ENCODE measurements at regions not wholly inside any gene's neighbourhood (a gene's known extent, or its start where the extent isn't known, plus 50 kb on each side); places are given as distances from the start of the nearest gene placed in this dataset.

DNA sequence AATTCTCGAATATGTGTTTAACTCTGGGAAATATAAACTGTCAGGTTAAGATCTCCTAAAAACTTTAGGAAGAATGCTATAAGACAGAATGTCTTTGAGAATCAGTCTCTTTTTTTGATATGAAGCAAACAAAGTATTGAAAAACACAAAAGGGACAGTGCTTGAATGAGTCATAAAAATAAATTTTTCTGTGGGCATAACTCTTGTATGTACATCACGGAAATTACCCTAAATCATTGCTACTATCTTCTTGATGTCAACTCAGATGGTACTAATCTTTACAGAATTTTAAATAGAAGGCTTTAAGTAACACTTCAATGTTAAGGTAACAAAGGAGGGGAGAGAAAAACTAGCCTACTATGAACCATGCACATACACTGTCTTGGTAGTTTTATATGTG is 244.0 kb upstream of the AMIGO2 start:
- H3K9me3 ChIP-seq (ENCODE audit: low read length): no peaks in the 10 kb centered on the region
- H3K4me1 ChIP-seq (ENCODE audit: insufficient read depth, low read length): no peaks in the 10 kb centered on the region
- POLR2A ChIA-PET: no interaction called here
- no peaks in the 10 kb centered on the region for H3K27me3 ChIP-seq (ENCODE audit: control insufficient read depth in 1 of 2, insufficient read depth in 2 of 2, low read length in 2 of 2)
- WGBS (ENCODE audit: low lambda C conversion rate): 5% methylated on average over 2 of the region's 2 CpGs
- no TSS peak for BruUV-seq (replicated peaks)
- no peak for FAIRE-seq
- no peak for TF ChIP-seq RCOR2 (CRISPR knock-in tag; IDR thresholded peaks at IDR 0.05)
- TF ChIP-seq SPEN (CRISPR knock-in tag; IDR thresholded peaks at IDR 0.05; ENCODE audit: low read depth): no peak
- TF ChIP-seq GTF3A (CRISPR knock-in tag; conservative IDR thresholded peaks at IDR 0.05): no peak
- no peak for TF ChIP-seq ZNF558 (CRISPR knock-in tag; IDR thresholded peaks at IDR 0.05; ENCODE audit: borderline replicate concordance)
- TF ChIP-seq, protein P1, sequence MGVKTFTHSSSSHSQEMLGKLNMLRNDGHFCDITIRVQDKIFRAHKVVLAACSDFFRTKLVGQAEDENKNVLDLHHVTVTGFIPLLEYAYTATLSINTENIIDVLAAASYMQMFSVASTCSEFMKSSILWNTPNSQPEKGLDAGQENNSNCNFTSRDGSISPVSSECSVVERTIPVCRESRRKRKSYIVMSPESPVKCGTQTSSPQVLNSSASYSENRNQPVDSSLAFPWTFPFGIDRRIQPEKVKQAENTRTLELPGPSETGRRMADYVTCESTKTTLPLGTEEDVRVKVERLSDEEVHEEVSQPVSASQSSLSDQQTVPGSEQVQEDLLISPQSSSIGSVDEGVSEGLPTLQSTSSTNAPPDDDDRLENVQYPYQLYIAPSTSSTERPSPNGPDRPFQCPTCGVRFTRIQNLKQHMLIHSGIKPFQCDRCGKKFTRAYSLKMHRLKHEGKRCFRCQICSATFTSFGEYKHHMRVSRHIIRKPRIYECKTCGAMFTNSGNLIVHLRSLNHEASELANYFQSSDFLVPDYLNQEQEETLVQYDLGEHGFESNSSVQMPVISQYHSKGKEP (CRISPR knock-in tag; IDR thresholded peaks at IDR 0.05): no peak
- no peak for TF ChIP-seq ZNF260 (CRISPR knock-in tag; IDR thresholded peaks at IDR 0.05; ENCODE audit: borderline replicate concordance, low read depth)
- TF ChIP-seq PHF5A (CRISPR knock-in tag; IDR thresholded peaks at IDR 0.05; ENCODE audit: low read depth, unreplicated experiment): no peak
- TF ChIP-seq, protein P2, sequence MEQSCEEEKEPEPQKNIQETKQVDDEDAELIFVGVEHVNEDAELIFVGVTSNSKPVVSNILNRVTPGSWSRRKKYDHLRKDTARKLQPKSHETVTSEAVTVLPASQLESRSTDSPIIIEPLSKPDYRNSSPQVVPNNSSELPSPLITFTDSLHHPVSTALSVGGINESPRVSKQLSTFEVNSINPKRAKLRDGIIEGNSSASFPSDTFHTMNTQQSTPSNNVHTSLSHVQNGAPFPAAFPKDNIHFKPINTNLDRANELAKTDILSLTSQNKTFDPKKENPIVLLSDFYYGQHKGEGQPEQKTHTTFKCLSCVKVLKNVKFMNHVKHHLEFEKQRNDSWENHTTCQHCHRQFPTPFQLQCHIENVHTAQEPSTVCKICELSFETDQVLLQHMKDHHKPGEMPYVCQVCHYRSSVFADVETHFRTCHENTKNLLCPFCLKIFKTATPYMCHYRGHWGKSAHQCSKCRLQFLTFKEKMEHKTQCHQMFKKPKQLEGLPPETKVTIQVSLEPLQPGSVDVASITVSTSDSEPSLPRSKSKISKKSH (CRISPR knock-in tag; IDR thresholded peaks at IDR 0.05; ENCODE audit: borderline replicate concordance): no peak
- TF ChIP-seq, protein P3, sequence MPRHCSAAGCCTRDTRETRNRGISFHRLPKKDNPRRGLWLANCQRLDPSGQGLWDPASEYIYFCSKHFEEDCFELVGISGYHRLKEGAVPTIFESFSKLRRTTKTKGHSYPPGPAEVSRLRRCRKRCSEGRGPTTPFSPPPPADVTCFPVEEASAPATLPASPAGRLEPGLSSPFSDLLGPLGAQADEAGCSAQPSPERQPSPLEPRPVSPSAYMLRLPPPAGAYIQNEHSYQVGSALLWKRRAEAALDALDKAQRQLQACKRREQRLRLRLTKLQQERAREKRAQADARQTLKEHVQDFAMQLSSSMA (CRISPR knock-in tag; IDR thresholded peaks at IDR 0.05): no peak
- no peak for TF ChIP-seq ZNF891 (CRISPR knock-in tag; IDR thresholded peaks at IDR 0.05)
- no peak for TF ChIP-seq DNMT3B (CRISPR knock-in tag; conservative IDR thresholded peaks at IDR 0.05)
- TF ChIP-seq ZNF75D (CRISPR knock-in tag; IDR thresholded peaks at IDR 0.05; ENCODE audit: borderline replicate concordance): no peak
- no peak for TF ChIP-seq RARG (CRISPR knock-in tag; IDR thresholded peaks at IDR 0.05; ENCODE audit: low read depth)
- TF ChIP-seq NFE2L2 (IDR thresholded peaks at IDR 0.05; ENCODE audit: low read length): no peak
- no peaks in the 10 kb centered on the region for H3K79me2 ChIP-seq (ENCODE audit: insufficient read depth, low read length)
- H3K4me2 ChIP-seq (ENCODE audit: low read depth, low read length): no peak overlapping the region
- no peak overlapping the region for H3K9ac ChIP-seq (ENCODE audit: insufficient read depth, low read depth, low read length)
- no peak for ATAC-seq
- CTCF ChIA-PET (ENCODE audit: low intra/inter-chr PET ratio, low total read pairs): no interaction called here
- no peak overlapping the region for H3K27ac ChIP-seq (ENCODE audit: extremely low read length, insufficient read depth, low read length)
- H4K20me1 ChIP-seq (ENCODE audit: insufficient read depth, low read length): no peaks in the 10 kb centered on the region
- no peak for DNase-seq (ENCODE audit: low spot score)
- H3K4me3 ChIP-seq (replicated peaks in 1 of 3; ENCODE audit: insufficient read depth in 1 of 3, low read depth in 2 of 3, low read length in 3 of 3): no peak overlapping the region
- intact Hi-C loops (cut with micrococcal nuclease; ENCODE audit: unreplicated experiment): no loop called here
- H2AFZ ChIP-seq (ENCODE audit: low read length): no peak overlapping the region
- H3K36me3 ChIP-seq (replicated peaks in 1 of 2; ENCODE audit: control insufficient read depth in 1 of 2, insufficient read depth in 2 of 2, low read length in 2 of 2): no peaks in the 10 kb centered on the region
- in situ Hi-C loops (cut with HindIII; ENCODE audit: extremely low pct_ligation_motif_present, low pct_unique_long_range_greater_than_20kb): loop anchor here (25.0 kb wide), 1 partner anchor 987 kb away; no protein-coding TSS in a partner anchor

Measured in HepG2 (cell line).